A549 (cell line): ENCODE measurements at regions not wholly inside any gene's neighbourhood (a gene's known extent, or its start where the extent isn't known, plus 50 kb on each side); places are given as distances from the start of the nearest gene placed in this dataset.

Source experiments
- ATAC-seq, 2 experiments: fragments of 200-7000 bp in 1 of 2; fragments of >200 bp in 1 of 2; cut with Nextera tagmentation in 1 of 2; cut with Tn5 transposase in 1 of 2; 3 replicates each; pipeline versions ENCODE4 v1.8.0 to v1.9.1; 2018 to 2020; ENCODE audit warnings: mild to moderate bottlenecking in 1 of 2, moderate library complexity in 1 of 2
- CTCF ChIA-PET: fragments of 300-600 bp; sonication (Branson Sonifier 250); formaldehyde crosslinking; extraction: SDS; loops from one replicate; lab custom pipeline; 2021; ENCODE audit warnings: antibody characterized with exemption, inconsistent platforms; lab: Yijun Ruan, JAX
- POLR2A ChIA-PET: fragments of 350-600 bp; formaldehyde crosslinking; extraction: SDS; loops from one replicate; lab custom pipeline; 2021; ENCODE audit warnings: antibody characterized with exemption, inconsistent platforms; lab: Yijun Ruan, JAX
- DNase-seq, 2 experiments: peaks; one replicate each; pipeline versions ENCODE4 v3.0.0 to v3.0.0-alpha.2; 2011 to 2016; ENCODE audit warnings: low read depth in 1 of 2, low spot score in 1 of 2
- FAIRE-seq: peaks from 2 replicates; lab custom pipeline; 2011; peaks lifted over from hg19 to GRCh38; lab: Jason Lieb, UNC
- H3K27ac ChIP-seq, 2 experiments: fragments of >200 bp; sonication (Bioruptor Twin); formaldehyde crosslinking; 3 replicates each; pipeline ENCODE4 v1.5.1; 2016 to 2017
- H3K4me1 ChIP-seq: fragments of >200 bp; sonication (Bioruptor Twin); formaldehyde crosslinking; 3 replicates; pipeline ENCODE4 v1.6.1; 2016
- H3K4me2 ChIP-seq: fragments of >200 bp; sonication (Bioruptor Twin); formaldehyde crosslinking; 3 replicates; pipeline ENCODE4 v1.6.1; 2016
- H3K4me3 ChIP-seq: fragments of >200 bp; sonication (Bioruptor Twin); formaldehyde crosslinking; 3 replicates; pipeline ENCODE4 v1.5.1; 2016
- H3K9me3 ChIP-seq: fragments of >200 bp; sonication (Bioruptor Twin); formaldehyde crosslinking; 3 replicates; pipeline ENCODE4 v1.6.1; 2016
- CBX8 ChIP-seq: fragments of 200-600 bp; sonication (generic); IDR thresholded peaks from 2 replicates; pipeline ENCODE4 v1.6.1; 2016
- FOSL2 ChIP-seq, 2 experiments: fragments of 450-650 bp in 1 of 2; fragments of >200 bp in 1 of 2; sonication (Bioruptor Twin) in 1 of 2; formaldehyde crosslinking; IDR thresholded peaks; 2 replicates each; pipeline versions ENCODE4 v1.5.0 to v1.6.1; 2016 to 2020; ENCODE audit warnings: mild to moderate bottlenecking in 1 of 2, moderate library complexity in 1 of 2
- FOXS1 ChIP-seq: fragments of 250-450 bp; sonication (Bioruptor Pico); IDR thresholded peaks from 2 replicates; pipeline ENCODE4 v1.5.0; 2020; ENCODE audit warnings: mild to moderate bottlenecking, moderate library complexity
- HDAC2 ChIP-seq: fragments of 200-600 bp; sonication (generic); IDR thresholded peaks from 2 replicates; pipeline ENCODE4 v1.6.1; 2016
- JUNB ChIP-seq: fragments of >200 bp; sonication (Bioruptor Twin); formaldehyde crosslinking; IDR thresholded peaks from 2 replicates; pipeline ENCODE4 v1.6.1; 2016
- KDM5A ChIP-seq: fragments of 200-600 bp; sonication (generic); IDR thresholded peaks from 2 replicates; pipeline ENCODE4 v1.6.1; 2016; ENCODE audit warnings: antibody characterized with exemption, mild to moderate bottlenecking
- MAFK ChIP-seq: fragments of 450-650 bp; IDR thresholded peaks from 2 replicates; pipeline ENCODE4 v1.6.1; 2014; ENCODE audit not compliant: partially characterized antibody
- NFE2L2 ChIP-seq: fragments of 150-350 bp; conservative IDR thresholded peaks from 2 replicates; pipeline ENCODE4 v1.6.1; 2014; ENCODE audit warnings: low read length
- NR3C1 ChIP-seq: fragments of >200 bp; sonication (Bioruptor Twin); formaldehyde crosslinking; IDR thresholded peaks from 3 replicates; pipeline ENCODE4 v1.6.1; 2017
- PHF8 ChIP-seq: fragments of 200-600 bp; sonication (generic); IDR thresholded peaks from 2 replicates; pipeline ENCODE4 v1.6.1; 2016; ENCODE audit warnings: low read depth, mild to moderate bottlenecking, antibody characterized with exemption, moderate library complexity, borderline replicate concordance
- POLR2A ChIP-seq: IDR thresholded peaks from 2 replicates; pipeline ENCODE4 v1.6.1; 2012; ENCODE audit warnings: mild to moderate bottlenecking, low read length
- POLR2AphosphoS2 ChIP-seq: conservative IDR thresholded peaks from 2 replicates; pipeline ENCODE4 v1.6.1; 2012; ENCODE audit warnings: low read length, improper control_type of control experiment, inconsistent platforms
- WGBS: methylation state at CpG from one replicate; pipeline ENCODE4 v1.1.6; 2017; ENCODE audit errors: missing lambda C conversion rate; 5-methylcytosine and 5-hydroxymethylcytosine counted together
- TF ChIP-seq, protein P1 (sequence below): IDR thresholded peaks from 2 replicates; pipeline ENCODE4 v1.6.1; 2012; ENCODE audit warnings: low read depth, borderline replicate concordance
- TF ChIP-seq, protein P2 (sequence below): fragments of >200 bp; sonication (Bioruptor Twin); formaldehyde crosslinking; IDR thresholded peaks from 3 replicates; pipeline ENCODE4 v1.6.1; 2016
- TF ChIP-seq, protein P3 (sequence below): IDR thresholded peaks from 2 replicates; pipeline ENCODE4 v1.6.1; 2012
- TF ChIP-seq, protein P4 (sequence below): fragments of >200 bp; sonication (Bioruptor Twin); formaldehyde crosslinking; IDR thresholded peaks from 2 replicates; pipeline ENCODE4 v1.6.1; 2016
- TF ChIP-seq, protein P5 (sequence below): fragments of 250-450 bp; sonication (Bioruptor Pico); IDR thresholded peaks from 2 replicates; pipeline ENCODE4 v1.5.0; 2020; ENCODE audit warnings: low read depth, mild to moderate bottlenecking, moderate library complexity
- TF ChIP-seq, protein P6 (sequence below): fragments of 200-600 bp; sonication (generic); IDR thresholded peaks from 2 replicates; pipeline ENCODE4 v1.6.1; 2016; ENCODE audit warnings: antibody characterized with exemption, mild to moderate bottlenecking, moderate library complexity

DNA sequence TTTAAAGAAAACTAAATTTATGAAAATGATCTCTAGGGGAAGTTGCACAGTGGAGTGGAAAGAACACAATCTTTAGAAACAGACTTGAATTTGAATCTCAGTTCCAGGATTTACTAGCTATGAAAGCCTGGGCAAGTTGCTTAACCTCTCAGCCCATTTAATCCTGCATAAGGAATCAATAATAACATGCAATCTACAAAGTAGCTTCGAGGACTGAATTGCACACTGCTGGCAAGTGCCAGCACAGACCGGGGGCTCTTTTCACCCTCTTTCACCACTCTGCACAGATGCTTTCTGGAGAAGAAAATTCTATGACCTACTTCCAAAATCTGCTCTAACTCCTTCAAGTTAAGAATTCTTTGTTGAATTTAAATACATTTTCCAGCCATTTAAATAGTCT is 63.4 kb upstream of the ANK3 start:
- no peaks in the 10 kb centered on the region for H3K9me3 ChIP-seq
- ChIA-PET CTCF (interaction anchor here (0.9 to 2.6 kb wide), 3 partner anchors 9 to 193 kb away, joined by 3 to 11 read pairs (median 9); no protein-coding TSS in a partner anchor), POLR2A (no interaction called here)
- TF ChIP-seq FOXS1 (CRISPR knock-in tag): no peak
- no peak for TF ChIP-seq POLR2AphosphoS2
- TF ChIP-seq CBX8: no peak
- TF ChIP-seq FOSL2 (IDR thresholded peaks at IDR 0.05): no peak
- no peak for TF ChIP-seq FOSL2 (CRISPR knock-in tag; IDR thresholded peaks at IDR 0.05)
- TF ChIP-seq, protein P1, sequence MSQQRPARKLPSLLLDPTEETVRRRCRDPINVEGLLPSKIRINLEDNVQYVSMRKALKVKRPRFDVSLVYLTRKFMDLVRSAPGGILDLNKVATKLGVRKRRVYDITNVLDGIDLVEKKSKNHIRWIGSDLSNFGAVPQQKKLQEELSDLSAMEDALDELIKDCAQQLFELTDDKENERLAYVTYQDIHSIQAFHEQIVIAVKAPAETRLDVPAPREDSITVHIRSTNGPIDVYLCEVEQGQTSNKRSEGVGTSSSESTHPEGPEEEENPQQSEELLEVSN: no peak
- TF ChIP-seq JUNB: no peak
- no peak for TF ChIP-seq KDM5A
- TF ChIP-seq HDAC2: no peak
- TF ChIP-seq, protein P2, sequence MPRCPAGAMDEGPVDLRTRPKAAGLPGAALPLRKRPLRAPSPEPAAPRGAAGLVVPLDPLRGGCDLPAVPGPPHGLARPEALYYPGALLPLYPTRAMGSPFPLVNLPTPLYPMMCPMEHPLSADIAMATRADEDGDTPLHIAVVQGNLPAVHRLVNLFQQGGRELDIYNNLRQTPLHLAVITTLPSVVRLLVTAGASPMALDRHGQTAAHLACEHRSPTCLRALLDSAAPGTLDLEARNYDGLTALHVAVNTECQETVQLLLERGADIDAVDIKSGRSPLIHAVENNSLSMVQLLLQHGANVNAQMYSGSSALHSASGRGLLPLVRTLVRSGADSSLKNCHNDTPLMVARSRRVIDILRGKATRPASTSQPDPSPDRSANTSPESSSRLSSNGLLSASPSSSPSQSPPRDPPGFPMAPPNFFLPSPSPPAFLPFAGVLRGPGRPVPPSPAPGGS: no peak
- no peak for TF ChIP-seq PHF8
- no peak for TF ChIP-seq MAFK
- TF ChIP-seq, protein P3, sequence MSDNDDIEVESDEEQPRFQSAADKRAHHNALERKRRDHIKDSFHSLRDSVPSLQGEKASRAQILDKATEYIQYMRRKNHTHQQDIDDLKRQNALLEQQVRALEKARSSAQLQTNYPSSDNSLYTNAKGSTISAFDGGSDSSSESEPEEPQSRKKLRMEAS: no peak
- TF ChIP-seq, protein P4, sequence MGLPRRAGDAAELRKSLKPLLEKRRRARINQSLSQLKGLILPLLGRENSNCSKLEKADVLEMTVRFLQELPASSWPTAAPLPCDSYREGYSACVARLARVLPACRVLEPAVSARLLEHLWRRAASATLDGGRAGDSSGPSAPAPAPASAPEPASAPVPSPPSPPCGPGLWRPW: no peak
- TF ChIP-seq, protein P5, sequence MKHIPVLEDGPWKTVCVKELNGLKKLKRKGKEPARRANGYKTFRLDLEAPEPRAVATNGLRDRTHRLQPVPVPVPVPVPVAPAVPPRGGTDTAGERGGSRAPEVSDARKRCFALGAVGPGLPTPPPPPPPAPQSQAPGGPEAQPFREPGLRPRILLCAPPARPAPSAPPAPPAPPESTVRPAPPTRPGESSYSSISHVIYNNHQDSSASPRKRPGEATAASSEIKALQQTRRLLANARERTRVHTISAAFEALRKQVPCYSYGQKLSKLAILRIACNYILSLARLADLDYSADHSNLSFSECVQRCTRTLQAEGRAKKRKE (CRISPR knock-in tag): no peak
- no peak for TF ChIP-seq POLR2A
- no peak for TF ChIP-seq NR3C1
- 36% methylated on average over 2 of the region's 2 CpGs for WGBS
- no peak overlapping the region for H3K27ac ChIP-seq
- no peak overlapping the region for H3K4me2 ChIP-seq
- no peak overlapping the region for H3K4me3 ChIP-seq
- no peak for DNase-seq
- no peak for FAIRE-seq
- no peaks in the 10 kb centered on the region for H3K4me1 ChIP-seq
- no peak for ATAC-seq

DNA sequence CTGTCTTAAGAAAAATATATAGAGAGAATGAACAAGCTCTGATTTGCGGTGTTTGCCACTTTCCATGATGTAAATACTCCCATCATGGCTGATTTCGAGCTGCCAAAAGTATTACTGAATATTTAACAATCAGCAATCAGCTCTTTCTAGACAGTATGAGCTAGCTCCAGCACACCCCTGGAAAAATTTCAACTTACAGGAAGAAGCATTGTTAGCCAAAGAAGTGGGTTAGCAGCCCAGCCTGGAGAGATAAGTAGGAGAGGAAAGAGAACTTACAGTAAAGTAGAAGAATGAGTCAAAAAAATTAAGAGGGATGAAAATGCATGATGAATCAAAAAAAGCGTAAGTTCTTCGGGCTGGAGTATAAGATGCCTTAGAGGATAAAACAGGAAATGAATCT is 60.6 kb upstream of the ANK3 start:
- H3K4me3 ChIP-seq: no peak overlapping the region
- H3K4me2 ChIP-seq: no peak overlapping the region
- no peaks in the 10 kb centered on the region for H3K9me3 ChIP-seq
- DNase-seq (no peak), FAIRE-seq (no peak), ATAC-seq (no peak)
- no peak overlapping the region for H3K27ac ChIP-seq
- WGBS: 76% methylated on average over 4 of the region's 4 CpGs
- H3K4me1 ChIP-seq: peaks cover 14% of the 10 kb centered on the region; the same call in 2 of the 3 replicates
- ChIA-PET POLR2A (no interaction called here), CTCF (interaction anchor here (2.1 kb wide), 1 partner anchor 196 kb away, joined by 16 read pairs; no protein-coding TSS in a partner anchor)
- TF ChIP-seq, protein P4: no peak
- TF ChIP-seq, protein P6, sequence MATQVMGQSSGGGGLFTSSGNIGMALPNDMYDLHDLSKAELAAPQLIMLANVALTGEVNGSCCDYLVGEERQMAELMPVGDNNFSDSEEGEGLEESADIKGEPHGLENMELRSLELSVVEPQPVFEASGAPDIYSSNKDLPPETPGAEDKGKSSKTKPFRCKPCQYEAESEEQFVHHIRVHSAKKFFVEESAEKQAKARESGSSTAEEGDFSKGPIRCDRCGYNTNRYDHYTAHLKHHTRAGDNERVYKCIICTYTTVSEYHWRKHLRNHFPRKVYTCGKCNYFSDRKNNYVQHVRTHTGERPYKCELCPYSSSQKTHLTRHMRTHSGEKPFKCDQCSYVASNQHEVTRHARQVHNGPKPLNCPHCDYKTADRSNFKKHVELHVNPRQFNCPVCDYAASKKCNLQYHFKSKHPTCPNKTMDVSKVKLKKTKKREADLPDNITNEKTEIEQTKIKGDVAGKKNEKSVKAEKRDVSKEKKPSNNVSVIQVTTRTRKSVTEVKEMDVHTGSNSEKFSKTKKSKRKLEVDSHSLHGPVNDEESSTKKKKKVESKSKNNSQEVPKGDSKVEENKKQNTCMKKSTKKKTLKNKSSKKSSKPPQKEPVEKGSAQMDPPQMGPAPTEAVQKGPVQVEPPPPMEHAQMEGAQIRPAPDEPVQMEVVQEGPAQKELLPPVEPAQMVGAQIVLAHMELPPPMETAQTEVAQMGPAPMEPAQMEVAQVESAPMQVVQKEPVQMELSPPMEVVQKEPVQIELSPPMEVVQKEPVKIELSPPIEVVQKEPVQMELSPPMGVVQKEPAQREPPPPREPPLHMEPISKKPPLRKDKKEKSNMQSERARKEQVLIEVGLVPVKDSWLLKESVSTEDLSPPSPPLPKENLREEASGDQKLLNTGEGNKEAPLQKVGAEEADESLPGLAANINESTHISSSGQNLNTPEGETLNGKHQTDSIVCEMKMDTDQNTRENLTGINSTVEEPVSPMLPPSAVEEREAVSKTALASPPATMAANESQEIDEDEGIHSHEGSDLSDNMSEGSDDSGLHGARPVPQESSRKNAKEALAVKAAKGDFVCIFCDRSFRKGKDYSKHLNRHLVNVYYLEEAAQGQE: no peak
- TF ChIP-seq JUNB (no peak), NFE2L2 (no peak)
